HL-60/S4 (cell line): ENCODE measurements at regions not wholly inside any gene's neighbourhood (a gene's known extent, or its start where the extent isn't known, plus 50 kb on each side); places are given as distances from the start of the nearest gene placed in this dataset.
"Not testable (repeated sequence)": the region's sequence is repeated elsewhere in the genome, so short reads cannot be mapped to it uniquely, and the experiment has no call there.

Experiments used
- in situ Hi-C: fragments of 300-500 bp; cut with MboI; formaldehyde crosslinking; loops from 2 replicates; pipeline ENCODE4 v1.14.3; 2022; ENCODE audit warnings: low sequenced_read_pairs

DNA sequence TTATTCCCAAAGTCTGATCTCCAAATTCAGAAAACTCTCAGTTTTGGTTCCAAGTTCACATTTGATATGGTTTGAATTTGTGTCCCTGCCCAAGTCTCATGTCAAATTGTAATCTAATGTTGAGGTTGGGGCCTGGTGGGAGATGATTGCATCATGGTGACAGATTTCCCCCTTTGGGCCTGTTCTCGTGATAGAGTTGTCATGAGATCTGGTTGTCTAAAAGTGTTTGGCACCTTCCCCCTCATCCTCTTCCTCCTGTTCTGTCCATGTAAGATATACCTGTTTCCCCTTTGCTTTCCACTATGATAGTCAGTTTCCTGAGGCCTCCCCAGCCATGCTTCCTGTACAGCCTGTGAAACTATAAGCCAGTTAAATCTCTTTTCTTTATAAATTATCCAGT, 138.6 kb downstream of the ARL4A start:
- in situ Hi-C loops = no loop called here

DNA sequence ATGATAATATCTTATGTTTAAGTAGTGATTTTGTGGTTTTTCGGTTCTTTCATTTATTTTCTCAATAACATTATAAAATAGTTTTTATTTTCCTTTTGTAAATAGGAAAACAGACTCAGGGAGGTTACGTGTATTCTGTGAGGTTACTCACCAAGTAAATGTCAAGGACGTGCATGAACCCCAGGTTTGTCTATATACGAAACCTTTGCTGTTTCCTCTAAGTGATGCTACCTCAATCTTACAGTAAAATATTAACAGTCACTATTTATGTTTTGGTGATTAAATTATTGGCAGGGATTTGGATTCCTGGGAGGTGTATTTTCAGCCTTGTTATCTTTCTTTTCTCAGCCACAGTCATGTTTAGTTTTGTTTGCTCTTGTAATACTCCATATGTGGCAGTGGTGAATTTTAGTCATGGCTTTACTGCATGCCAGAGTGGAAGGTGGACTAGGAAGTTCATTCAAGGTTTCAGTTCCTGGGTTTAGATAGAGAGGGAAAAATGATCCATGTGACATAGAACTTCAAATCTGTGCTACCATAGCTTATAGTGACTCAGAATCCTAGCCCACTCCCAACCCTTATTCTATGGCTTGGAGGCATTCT, 139.9 kb downstream of the ARL4A start:
- in situ Hi-C loops = no loop called here

DNA sequence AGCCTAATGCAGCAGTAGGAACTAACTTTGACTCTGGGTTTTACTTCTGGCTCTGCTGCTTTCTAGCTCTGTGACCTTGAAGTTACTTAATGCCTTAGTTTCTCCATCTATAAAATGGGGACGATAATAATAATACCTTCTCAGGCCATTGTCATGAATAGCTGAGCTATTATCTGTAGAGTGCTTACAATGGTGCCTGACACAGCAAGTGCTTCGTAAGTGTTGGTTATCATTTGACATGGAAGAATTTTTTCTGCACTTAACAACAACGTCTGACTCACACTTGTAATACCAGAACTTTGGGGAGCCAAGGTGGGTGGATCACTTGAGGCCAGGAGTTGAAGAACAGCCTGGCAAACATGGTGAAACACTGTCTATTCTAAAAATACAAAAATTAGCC, 140.5 kb downstream of the ARL4A start:
- in situ Hi-C loops = no loop called here

DNA sequence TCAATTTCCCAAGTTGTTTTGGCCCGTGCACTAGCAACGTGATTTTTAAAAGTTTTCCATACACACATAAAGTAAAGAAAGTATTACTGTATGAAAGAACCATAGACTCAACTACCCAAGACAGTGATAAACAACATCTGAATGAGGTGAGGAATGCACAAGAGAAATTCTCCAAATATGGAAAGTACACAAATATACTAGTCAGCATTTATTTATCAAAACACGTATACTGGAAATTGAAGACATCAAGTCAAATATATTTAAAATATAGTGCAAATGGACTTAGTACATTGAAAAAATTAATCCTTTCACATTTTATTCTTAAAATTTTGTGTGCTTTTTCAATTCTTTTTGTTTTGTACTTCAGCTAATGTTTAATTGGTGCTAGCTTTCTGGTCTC, 143.6 kb downstream of the ARL4A start:
- in situ Hi-C loops = no loop called here

DNA sequence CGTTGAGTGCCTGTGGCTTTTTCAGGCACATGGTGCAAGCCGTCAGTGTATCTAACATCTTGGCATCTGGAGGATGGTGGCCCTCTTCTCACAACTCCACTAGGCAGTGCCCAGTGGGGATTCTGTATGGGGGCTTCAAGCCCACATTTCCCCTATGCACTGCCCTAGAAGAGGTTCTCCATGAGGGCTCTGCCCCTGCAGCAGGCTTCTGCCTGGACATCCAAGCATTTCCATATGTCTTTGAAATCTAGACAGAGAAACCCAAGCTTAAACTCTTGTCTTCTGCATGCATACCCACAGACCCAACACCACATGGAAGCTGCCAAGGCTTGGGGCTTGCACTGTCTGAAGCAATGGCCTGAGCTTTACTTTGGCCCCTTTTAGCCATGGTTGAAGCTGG, 146.4 kb downstream of the ARL4A start:
- in situ Hi-C loops = no loop called here

DNA sequence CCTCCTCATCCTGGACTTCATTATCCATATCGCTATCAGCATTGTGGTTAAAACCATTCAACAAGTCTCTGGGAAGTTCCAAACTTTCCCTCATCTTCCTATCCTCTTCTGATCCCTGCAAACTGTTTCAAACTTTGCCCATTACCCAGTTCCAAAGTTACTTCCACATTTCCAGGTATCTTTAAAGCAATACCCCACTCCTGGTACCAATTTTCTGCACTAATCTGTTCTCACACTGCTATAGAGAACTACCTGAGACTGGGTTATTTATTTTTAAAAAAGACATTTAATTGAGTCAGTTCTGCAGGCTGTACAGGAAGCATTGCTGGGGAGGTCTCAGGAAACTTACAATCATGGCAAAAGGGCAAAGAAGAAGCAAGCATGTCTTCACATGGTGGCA, 147.3 kb downstream of the ARL4A start:
- in situ Hi-C loops = no loop called here

DNA sequence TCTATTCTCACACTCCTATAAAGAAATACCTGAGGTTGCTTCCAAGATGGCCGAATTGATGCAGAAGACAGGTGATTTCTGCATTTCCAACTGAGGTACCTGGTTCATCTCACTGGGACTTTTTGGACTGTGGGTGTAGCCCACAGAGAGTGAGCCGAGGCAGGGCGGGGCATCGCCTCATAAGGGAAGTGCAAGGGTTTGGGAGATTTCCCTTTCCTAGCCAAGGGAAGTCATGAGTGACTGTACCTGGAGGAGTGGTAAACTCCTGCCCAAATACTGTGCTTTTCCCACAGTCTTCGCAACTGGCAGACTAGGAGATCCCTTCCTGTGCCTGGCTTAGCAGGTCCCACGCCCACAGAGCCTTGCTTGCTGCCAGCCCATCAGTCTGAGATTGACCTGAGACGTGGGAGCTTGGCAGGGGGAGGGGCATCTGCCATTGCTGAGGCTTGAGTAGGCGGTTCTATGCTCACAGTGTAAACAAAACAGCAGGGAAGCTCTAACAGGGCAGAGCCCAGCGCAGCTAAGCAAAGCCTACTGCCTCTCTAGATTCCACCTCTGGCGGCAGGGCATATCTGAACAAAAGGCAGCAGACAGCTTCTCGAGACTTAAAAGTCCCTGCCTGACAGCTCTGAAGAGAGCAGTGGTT, 152.2 kb downstream of the ARL4A start:
- in situ Hi-C loops = no loop called here

DNA sequence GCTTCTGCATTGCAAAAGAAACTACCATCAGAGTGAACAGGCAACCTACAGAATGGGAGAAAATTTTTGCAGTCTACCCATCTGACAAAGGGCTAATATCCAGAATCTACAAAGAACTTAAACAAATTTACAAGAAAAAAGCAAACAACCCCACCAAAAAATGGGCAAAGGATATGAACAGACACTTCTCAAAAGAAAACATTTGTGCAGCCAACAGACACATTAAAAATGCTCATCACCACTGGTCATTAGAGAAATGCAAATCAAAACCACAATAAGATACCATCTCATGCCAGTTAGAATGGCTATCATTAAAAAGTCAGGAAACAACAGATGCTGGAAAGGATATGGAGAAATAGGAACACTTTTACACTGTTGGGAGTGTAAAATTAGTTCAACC, 157.3 kb downstream of the ARL4A start:
- in situ Hi-C loops = not testable (repeated sequence)

DNA sequence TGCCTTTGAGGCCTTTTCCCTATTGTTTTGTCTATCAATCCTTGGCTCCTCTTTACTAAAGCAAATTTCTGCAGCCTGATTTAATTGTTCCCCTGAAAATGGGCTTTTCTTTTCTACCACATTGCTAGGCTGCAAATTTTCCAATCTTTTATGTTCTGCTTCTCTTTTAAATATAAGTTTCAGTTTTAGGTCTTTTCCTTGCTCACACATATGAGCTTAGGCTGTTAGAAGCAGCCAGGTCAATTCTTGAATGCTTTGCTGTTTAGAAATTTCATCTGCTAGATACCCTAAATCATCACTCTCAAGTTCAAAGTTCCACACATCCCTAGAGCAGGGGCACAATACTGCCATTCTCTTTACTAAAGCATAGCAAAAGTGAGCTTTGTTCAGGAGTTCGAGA, 159.6 kb downstream of the ARL4A start:
- in situ Hi-C loops = no loop called here

DNA sequence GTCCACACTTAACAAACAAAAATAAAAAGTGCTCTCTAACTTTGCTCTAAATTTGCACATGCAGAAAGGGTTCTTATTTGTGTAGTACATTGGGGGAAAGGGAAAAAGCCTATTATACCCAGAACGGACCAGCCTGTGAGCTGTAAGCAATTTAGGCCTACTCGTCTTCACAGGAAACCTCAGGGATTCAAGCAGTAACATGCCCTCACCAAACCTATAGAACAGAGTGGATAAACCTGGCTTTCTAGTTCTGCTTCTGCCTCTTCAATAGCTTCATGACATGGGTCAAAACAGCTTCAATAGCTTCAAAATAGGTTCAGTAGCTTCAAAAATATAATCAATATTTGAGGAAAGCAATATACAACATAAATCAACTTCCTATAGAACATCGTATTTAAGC, 163.7 kb downstream of the ARL4A start:
- in situ Hi-C loops = no loop called here

DNA sequence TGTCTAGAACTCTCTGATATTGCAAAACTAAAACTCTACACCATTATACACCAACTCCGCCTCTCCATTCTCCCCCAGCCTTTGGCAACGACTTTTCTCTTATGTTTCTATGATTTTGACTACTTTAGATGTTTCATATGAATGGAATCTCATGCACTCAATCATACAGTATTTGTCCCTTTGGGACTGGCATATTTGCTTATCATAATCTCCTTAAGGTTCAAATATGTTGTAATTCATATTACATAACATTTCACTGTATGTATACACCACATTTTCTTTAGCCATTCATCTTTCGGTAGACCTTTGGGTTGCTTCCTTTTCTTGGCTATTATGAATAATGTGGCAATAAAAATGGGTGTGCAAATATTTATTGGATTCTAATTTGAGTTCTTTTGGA, 164.4 kb downstream of the ARL4A start:
- in situ Hi-C loops = no loop called here

DNA sequence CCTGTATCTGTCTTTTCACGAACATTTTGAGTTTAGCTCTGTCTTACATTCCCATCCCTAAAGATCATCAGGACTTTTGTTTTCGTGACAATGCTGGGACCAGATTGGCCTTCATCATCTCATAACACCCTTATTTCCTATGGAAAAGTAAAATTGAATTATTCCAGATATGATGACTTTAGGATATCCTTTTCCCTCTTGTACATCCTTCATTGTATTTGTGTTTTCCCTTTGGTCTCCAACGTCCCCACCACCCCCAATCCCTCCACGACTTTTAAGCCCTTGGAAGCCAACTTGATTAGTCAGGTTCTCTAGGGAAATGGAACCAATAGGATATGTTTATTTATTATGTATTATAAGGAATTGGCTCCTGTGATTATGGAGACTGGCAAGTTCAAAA, 167.6 kb downstream of the ARL4A start:
- in situ Hi-C loops = no loop called here

DNA sequence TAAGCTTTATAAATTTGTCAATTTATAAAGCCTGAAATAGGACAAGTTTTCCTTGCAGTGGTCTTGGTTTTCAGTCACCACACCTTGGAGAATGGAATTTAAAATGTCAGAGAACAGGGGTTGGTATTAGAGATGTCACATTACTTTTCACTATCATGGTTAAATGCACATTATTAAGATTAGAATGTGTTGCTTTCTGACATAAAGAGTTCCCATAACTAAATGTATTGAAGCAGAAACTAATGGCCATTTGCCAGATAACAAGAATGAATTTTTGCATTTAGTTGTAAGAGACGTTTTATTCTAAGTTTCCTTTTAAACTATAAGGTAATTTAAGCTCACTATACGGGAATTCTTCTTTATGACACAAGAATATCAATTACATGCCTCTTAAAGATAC, 172.3 kb downstream of the ARL4A start:
- in situ Hi-C loops = no loop called here

DNA sequence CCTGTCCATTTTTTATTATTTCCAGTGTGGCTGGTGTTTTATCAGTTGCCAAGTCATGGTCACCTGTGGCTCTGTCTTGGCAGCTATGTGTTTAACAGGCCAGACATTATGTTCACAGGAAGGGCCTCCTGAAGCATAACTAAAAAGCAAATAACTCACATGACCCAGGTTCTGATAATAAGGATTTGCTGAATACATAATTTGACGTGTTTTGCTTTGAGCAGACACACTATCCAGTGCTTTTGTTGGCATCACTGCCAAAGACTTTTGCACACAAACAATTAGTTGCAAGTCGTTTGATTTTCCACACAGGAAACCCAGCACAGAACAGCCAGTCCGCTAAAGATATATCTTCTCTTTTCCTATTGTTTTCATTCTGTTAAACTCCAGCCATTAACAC, 173.6 kb downstream of the ARL4A start:
- in situ Hi-C loops = no loop called here

DNA sequence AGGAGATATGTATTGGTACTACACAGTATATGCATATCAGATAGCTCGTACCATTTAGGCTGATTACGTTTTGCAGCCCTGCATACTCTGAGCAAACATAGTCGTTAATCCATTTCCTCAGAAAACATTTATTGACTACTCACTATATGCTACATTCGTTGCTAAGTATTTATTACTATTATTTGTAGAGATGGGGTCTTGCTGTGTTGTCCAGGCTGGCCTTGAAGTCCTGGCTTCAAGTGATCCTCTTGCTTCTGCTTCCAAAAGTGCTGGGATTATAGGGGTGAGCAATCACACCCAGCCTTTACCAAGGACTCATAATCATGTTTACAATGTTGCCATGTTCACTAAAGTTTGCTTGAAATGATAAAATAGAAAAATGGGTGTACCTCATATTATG, 174.7 kb downstream of the ARL4A start:
- in situ Hi-C loops = no loop called here

DNA sequence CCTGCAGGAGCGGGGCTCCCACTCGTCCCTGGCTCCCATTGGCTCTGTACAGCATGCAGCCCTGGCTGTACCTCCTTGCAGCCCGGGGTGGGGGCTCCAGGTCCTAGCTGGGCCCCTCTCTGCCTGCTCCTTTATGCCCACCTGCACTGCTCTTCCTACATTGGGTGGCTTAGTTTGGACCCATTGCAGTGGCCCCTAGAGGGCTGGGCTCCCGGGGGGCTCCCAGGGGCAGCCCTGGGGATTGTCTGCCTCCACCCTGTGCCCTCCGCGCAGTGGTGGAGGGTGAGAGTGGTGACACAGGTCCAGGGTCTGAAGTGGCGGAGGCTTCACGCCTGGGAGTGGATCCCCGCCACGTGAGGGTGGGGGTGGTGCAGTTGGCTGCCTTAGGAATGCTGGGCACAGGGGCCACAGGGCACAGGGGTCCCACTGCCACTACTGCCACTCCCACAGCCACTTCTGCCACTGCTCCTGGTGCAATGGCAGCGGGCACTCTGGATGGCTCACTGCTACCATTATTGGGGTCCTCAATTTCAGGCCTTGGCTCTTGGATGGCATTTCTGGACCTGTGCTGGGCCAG, 177.1 kb downstream of the ARL4A start:
- in situ Hi-C loops = no loop called here

DNA sequence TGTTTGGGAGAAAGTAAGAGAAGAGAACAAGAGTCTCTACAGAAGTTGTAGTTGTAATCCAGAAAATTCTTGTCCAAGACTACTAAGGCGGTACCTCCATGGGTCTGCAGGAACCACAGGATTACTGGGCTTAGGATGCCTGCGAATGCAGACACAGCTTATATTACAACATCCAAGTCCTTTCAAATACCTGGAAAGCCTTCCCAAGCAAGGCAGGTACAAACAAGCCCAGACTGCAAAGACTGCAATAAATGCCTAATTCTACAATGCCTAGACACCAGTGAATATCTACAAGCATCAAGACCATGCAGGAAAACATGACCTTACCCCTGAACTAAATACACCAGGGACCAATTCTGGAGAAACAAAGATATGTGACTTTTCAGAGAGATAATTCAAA, 178.2 kb downstream of the ARL4A start:
- in situ Hi-C loops = no loop called here

DNA sequence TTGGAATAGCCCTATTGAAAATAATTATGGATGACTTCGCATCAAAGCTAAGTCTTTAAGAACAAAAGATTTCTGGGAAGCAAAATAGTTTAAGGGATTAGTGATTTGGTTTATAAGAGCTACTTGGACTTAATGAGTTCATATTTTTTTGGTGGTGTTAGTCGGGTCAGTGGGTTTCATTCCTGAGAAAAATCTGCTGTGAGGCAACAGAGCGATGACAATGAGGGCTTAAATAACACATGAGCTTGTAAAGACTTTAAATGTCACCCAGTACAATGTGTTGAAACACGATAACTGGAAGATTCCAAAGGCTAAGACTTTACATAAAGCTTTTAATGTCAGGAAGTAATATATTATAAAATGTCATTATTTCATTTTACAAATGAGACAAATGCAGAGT, 178.8 kb downstream of the ARL4A start:
- in situ Hi-C loops = no loop called here

DNA sequence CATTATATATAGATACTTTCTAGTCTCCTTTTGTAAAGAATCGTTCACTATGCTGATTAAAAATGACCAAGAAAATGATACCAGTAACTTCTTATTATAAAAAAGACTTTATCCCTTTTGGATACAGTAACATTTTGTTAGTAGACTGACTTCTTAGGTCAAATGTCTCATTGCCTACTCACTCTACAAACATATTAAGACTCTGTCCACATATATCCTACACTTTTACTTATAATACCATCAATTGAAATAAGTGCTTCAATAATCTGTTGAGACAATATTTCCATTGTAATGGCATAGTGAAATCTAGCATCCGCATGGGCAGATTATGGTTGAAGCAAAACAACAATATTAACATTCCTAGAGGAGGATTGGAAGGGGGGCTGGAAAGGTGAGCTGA, 180.6 kb downstream of the ARL4A start:
- in situ Hi-C loops = no loop called here

DNA sequence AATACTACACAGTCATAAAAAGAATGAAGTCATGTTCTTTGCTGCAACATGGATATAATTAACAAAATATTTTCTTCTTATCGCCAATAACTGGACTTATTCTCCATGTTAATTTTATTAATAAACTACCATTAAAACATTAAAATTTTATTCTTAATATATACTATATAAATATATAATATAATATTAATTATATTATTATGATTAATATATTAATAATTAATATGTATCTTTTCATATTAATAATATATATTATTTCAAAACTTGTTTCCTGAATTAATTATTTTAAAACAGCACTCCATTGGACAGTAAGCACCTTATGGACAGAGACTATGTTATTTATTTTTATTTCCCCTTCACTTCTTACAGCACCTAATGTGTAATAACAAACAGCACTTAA, 182.8 kb downstream of the ARL4A start:
- in situ Hi-C loops = no loop called here

DNA sequence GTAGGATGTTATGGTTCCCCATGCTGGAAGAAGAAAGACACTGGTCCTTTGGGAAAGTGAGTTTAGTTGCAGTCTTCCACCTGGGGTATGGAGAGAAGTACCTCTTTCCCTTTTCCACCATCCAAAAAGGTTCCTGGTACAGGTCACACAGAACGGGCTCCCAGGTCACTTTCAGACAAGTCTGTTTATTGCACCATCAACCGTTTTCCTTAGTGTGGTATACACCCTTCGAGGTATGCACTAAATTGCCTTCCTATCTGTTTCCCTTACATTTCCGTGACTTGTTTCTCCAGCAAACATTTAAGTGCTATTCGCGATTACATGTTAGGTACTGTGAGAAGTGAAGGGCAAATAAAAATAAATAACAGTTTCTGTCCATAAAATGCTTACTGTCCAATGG, 185.1 kb downstream of the ARL4A start:
- in situ Hi-C loops = no loop called here

DNA sequence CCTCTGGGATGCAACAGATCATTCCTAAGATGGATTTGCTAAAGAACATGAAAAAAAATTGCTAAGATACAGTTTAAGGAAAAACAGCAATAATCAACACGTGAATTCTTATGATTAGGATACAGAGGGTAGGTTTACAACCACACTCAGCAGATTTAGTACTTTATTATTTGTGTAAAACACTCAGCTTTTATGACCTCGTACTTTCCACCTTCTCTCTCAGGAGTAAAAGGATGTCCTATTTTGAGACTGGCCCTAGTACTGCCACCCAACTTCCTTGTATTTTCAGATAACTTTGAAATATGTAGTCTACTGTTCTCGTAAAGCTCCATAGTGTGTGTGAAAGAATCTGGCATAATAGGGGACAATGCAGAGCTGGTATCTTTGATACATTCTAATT, 186.1 kb downstream of the ARL4A start:
- in situ Hi-C loops = no loop called here

DNA sequence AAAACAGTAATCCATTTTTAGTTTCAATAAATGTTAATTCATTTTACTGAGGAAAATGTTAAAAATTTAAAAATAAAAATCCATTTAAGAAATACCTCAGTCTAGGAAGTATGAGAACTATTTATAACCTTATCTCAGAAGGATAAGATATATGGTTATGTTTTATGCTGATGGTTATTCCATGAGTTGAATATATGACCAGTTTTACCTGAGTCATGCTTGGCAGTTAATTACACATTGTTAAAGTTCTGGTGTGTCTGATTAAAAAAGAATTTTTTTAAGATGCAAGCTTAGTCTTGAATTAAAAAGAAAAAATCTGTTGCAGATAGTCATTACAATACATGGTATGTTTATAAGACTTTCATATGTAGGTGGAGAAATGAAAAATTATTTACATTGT, 191.7 kb downstream of the ARL4A start:
- in situ Hi-C loops = no loop called here
